ENCODE measurements at regions not wholly inside any gene's neighbourhood (a gene's known extent, or its start where the extent isn't known, plus 50 kb on each side); places are given as distances from the start of the nearest gene placed in this dataset.
A peak's percentile ranks its signal among the peaks of the same experiment; 100 is the strongest.

DNA sequence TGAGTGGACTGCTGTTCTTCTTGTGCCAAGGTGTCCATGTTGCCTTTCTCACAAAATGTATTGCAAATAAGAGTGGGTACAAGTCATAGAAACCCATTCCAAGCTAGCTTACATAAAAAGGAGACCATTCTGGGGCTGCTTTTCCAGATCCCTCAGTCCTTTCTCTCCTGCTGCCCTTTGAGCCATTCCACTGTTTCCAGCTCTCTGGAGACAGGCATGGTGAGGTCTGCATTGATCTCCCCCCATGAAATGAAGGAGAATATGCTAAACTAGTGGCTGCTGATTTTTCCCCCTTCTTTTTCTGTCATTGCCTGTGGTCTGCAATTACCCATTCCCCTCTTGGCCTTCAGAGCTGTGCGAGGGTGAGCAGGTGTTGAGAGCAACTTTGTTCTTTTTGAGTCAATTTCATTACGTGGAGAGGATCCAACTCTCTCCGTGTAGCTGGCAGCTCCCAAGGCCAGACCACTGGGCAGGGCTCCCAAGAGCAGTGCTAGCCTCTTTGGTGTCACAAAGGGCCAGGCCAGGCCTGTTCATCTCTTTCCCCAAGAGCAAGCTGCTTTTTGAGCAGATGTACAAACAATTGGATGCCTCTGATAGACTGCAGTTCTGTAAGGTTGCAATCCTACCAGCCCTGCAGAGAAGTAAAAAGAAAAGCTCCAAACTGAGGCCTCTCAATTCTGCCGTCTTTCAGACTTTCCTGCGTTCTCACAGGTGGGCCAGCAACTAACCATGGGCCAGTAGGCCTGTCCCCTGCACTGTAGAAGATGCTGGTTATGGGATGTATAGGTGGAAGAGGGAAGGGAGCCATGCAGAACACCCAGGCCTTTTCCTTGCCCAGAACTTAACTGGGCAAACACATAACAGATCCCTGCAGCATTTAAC, 96.1 kb upstream of the ARMC2 start:
- DNase-seq, result peak; percentile 5

DNA sequence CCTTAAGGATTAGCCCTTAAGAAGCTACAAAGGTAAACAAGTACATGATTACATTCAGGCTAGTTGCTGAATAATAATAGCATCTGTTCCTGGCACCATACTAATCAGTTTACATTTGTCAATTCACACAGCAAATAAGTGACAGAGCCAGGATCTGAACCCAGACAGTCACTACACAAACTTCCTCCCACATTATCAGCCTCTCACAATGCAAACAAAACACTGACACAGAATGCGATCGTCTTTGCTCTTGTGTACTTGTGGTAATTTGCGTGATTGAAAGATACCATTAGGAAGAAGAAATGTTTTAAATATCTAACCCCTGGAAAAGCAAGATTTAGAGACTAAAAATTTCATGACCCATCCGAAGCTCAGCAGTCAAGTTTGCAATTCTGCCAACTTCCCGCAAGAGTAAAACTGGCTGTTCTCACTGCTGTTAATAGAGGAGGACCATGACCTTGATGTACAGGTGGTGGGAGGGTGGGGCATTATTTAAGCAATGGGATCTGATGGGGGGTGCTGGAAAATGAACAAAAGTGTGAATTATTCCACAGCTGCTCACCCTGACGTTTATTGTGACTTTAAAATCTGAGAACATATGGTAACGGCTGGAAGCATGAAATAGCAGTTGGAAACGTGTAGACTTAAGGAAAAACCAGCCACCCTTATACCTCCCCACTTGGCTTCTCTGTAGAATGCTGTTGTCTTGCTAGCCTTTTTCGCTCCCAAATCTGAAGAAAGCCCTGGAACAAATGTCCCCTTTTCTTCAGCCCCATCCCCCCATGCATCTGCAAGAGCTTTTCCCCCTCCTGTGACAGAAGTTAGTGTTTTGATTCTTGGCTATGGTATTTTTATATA, 95.3 kb upstream of the ARMC2 start:
- DNase-seq, result peak; percentile 4

DNA sequence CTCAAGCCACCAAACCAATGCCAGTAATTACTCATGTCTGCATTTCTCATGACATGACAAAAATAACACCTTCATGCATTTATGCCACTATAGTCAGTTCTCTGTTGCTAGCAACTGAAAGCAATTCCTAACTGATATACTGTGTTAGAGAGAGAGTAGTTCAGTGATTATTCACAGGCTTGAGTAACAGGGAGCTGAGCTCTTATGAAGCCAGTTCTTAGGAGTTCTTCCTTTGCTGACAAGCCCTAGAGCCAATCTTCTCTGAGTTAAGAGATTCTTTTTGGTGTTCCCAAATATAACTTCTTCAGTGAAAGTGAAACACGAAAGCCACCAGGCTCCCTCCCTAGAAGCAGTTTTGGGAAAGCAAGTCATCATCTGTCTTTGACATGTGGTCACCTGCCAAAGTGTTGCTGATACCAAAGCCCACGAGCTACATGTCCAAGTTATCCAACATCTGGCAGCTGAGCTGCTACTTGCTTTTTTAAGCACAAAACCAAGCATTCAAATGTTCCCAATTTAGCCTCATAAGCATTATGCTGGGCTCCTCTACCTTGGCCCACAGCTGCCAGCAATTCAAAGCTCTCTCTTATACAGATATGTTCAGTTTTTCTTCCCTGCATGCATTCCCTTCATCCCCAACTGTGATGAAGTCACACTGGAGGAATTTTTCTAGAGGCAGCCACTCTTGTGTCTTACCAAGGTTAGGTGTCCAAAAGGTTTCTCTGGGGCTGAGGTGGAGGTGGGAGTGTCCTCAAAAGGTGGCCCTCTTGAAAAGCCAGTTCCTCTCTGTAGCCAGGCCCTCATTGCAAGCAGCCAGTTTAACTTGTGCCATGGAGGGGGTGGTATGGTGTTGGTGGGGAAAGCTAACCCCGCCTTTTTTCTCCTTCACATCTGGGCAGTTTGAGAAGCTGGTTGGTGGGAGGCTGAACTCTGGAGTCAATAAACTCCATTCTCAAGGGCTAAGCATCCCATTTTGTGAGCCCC, 92.7 kb upstream of the ARMC2 start:
- no peak for DNase-seq

DNA sequence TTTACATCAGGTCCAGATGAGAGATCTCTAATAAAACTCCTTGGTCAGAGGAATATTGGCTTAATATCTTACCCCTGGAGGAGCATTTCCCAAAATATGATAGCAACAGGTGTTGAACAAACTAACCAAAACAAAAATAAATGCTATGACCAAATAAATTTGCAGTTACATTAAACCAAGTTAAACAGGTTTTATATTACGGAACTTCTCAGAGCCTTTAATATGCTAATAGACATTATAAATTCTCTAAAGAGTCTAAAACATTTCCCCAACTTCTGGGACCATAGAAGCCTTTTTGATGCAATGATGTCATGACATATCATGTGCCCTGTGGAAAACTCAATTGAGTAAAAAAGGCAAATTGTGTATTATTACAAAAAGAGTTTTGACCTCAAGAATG, 90.9 kb upstream of the ARMC2 start:
- no peak for DNase-seq

DNA sequence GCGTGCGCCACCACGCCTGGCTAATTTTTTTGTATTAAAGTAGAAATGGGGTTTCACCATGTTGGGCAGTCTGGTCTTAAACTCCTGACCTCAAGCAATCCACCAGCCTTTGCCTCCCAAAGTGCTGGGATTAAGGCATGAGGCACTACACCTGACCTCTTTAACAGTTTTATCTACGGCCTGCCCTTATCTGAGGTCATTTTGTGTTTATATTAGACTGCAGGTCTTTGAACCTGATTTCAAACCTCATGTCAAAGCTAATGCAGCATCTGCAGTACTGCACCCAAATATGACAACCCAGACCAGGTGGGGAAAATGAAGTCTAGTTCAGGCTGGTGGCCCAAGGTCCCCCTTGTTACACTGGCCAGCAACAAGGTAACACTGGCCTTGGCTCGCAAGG, 89.3 kb upstream of the ARMC2 start:
- peak; percentile 17 for DNase-seq

DNA sequence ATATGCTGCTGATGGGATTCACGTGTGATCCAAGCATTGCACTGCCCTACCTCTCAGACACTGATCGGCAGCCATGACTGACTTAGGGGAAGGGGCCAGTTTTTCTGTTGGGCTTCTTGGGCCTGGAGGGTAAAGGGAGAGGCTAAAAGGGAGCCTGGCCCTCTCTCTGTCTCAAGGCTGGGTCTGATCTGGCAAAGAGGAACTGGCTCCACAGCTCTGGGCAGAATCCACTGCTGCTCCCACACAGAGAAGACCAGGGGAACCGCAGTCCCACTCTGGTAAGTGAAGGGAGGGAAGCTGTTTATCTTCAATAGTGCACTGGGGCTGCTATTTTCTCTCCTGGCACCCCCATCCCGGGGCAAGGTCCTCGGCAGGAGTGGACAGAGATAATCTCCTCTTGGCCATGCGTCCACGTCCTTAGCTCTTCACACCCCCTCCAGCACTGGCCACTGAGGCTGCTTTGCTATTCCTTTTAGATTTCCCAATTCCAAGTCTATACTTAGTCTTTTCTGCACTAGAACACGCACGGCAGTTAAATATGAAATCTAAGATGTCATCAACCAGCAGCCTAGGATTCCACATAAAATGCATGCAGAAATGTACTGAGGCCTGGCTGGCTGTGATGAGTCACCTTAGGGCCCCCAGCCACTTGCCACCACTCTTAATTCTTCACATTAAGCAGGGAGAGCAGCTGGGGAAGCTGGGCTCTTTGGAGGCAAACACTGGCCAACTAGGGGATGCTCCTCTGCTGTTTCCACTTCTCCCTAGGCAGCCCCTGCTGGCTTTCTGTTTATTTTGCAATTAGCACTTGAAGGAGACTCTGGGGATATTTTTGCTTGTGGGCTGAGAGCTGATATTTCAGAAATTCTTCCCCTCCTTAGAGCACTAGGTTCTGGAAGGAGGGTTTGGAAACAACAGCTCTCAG, 87.8 kb upstream of the ARMC2 start:
- DNase-seq, result no peak

DNA sequence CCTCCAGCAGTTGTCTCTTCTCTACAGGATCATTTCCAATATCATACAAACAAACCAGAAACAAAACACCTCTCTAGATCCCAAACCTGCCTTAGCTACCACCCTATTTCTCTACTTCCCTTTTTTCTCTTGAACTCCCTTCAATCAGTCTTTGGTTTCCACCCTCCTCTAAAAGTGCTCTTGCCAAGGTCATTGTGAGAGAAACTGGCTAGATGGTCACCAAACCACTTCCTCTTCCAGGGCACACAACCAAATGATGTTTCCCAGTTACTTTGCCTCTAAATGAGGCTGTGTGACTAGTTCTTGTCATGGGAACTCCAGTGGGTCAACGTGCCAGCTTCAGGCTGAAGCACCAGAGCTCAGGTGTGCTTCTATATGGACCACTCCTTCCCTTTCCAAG, 85.8 kb upstream of the ARMC2 start:
- DNase-seq, result no peak

DNA sequence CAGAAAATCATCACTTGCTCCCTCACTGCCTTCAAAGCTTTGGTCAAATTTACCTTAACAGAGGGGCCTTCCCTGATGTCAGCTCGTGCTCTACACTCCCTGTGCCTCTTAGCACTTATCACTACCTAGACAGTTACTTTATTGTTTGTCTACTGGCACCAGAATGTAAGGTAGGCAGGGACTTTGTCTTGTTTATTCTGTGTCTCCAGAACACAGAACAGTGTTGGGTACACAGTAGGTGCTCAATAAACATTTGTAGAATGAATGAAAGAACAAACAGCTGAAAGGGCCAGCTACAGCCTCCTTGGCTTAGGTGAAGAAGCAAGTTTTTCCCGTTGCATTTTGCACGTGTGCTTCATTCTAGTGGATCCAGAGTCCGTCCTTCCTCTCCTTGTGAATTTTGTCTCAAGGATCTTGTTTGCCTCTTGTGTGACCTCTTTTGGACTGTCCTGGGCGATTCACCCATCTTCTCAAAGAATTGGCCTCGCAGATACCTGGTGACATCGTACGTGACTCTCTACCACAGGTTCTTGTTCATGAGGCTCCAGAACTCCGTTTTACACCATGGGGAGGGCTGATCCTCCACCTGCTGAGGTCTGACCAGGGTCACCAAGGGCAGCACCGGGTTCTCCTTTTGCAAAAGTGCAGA, 84.2 kb upstream of the ARMC2 start:
- no peak for DNase-seq

DNA sequence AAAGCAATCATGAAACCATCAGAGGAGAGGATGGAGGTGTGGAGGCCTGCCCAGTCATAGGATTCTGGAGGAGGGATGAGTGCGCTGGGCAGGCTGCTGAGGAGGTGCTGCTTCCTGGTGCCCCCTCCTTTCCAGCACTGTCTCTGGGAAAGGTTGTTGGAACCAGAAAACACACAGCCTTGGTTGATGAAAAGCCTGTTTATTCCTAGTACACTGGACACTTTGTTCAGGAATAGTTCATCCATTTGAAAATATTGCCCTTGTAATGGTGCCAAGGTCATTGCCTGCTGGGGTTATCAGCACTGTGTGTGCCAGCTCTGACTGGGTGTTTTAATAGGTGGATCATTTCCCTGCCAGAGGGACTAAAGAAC, 83.7 kb upstream of the ARMC2 start:
- DNase-seq, result no peak

DNA sequence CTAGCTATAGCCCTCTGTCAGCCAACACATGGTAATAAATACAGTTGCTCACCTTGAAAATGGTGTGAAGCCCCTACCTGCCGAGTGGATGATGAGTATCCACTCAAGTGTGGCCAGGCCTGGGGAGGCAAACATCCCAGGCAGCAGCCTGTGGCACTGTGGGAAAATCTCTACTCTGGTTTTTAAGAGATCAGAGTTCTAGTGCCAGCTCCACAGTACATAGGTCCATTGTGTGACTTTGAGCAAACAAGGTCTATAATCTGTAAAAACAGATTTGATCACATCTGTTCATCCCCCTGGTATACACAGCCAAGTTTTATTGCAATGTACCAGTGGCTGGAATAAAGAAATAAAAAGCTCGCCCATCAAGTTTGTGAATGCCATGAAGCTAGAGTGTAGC, 82.7 kb upstream of the ARMC2 start:
- no peak for DNase-seq

DNA sequence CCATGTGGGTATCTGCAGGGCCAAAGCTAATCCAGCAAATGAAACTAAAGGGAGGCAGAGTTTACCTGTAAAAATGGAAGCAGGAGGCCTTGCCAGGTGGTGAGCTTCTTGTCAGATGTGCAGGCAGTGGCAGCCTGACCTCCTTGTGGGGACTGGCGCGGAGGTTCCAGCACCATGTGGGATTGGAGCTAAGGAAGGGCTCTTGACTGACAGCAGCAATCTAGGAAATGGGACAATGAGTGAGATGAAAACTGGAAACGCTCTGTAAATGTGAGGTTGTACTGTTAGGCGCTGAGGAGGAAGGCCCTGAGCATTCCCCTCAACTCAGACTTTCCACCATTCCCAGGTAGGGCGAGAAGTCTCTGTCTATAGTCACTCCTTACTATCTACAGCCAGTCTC, 81.8 kb upstream of the ARMC2 start:
- no peak for DNase-seq

DNA sequence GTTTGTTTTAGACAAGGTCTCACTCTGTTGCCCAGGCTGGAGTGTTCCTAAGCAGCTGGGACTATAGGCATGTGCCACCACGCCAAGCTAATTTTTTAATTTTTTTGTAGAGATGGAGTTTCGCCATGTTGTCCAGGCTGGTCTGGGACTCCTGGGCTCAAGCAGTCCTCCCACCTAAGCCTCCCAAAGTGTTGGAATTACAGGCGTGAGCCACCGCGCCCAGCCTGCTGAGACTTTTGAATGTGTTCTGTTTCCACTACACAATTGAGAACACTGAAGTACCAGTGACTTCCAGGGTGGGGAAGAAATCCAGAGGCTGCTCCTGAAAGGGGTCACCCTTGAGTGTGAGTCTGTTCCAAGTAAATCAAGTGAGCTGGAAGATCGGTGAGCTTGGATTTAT, 81.3 kb upstream of the ARMC2 start:
- no peak for DNase-seq

DNA sequence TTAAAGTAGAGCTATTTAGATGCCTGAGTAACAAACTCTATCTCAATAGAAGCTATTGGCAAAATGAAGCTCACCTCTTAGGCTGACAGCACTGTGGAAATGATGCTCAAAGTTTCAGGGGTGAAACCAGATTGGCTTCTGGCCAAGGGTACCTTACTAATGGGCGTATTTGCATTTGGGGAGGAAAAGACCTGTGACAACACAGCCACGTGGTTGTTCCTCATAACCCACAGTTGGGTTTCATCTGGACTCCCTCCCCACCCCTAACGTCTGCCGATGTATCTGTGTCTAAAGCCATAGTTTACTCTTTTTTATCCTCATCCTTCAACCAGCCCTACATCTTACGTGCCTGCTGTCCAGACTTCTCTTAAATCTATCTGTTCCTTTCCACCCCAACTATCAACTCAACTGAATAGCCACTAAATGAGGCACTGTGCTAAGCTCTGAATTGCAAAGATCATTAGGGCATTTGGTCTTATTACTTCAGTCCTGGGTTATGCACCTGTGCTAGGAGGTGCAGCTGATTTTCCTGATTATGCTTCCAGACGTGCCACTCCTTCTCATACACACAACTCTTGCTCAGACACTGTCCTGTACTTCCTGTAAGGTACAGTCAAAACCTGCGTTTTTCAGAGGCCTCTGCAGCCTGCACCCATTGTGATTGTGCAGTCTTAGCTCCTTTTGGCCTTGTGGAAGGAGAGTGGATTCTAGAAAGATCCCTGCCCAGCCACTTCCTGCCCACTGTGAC, 80.6 kb upstream of the ARMC2 start:
- no peak for DNase-seq

DNA sequence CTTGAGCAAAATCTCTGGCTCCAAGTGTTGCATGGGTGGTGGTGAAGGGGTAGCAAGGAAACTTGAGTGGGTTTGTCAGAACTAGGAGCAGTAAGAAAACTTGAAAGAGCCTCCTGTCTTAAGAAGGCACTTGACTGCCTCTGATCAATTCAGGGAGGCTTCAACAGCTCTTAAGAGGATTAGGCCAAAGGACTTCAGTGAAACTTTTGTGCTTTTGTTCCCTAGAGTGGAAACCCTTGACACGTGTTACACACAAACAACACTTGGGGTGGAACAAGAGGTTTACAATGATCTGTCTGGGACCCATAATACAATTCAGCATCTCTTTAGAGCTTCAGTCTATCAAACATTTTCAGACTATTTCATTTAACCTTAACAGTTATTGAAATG, 80.1 kb upstream of the ARMC2 start:
- DNase-seq, result no peak

DNA sequence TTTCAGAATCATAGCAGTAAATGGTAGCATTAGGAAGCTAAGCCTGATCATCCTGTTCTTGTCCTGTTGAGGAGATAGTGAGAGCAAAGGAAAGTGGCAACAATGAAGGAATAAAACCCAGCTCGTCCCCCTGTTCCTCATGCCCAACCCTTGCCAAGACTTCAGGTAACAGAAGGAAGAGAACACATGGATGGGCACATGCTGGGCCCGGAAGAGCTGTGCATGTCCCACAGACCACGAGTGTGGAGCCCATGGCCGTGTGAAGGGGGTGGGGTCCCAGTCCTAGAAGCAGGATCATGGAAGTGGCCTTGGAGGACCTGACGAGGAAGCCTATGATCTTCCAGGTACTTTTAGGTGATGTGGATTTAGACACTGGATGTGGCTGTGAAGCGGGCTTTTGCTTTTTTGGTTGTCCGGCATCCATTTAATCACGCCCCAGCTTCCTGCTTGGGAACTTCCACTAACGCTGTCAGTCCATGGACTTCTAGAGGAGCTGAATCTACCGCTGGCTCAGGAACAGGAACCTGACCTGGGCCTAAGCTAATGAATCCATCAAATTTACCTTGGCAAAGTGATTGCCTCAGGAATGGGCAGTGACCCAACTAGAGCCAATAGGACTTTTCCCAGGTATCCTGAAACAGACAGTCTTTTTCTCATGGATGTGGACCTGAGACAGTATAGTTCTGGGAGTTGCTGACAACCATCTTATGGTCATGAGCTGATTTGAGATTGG, 79.3 kb upstream of the ARMC2 start:
- DNase-seq, result no peak

DNA sequence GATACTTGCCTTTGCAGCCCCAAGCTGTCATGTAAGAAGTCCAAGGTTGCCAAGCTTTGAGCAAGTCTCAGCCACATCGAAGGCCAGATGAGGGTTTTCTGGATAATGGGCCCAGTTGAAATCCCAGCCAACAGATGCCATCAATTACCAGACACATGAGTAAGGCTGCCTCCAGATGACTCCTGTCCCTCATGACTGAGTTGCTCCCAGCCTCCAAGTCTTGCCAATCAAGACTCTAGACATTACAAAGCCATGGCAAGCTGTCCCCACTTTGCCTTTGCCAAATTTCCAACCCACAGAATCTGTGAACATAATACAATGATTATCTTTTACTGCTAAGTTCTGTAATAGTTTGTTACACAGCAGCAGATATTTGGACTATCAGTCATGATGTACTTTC, 76.8 kb upstream of the ARMC2 start:
- no peak for DNase-seq

DNA sequence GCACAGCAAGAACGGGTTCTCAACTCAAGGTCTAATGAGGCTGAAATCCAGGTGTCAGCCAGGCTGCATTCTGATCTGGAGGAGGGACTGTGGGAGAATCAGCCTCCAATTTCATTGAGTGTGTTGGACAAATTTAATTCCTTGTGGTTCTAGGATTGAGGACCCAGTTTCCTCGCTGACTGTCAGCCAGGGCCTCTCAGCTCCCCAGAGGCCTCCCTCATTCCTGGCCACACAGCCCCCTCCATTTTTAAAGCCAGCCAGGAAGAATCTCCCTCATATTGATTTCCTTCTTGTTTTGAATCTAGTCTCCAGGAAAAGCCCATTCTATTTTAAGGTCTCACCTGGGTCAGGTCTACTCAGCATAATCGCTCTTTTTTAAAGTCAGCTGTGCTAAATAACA, 73.7 kb upstream of the ARMC2 start:
- DNase-seq, result no peak

DNA sequence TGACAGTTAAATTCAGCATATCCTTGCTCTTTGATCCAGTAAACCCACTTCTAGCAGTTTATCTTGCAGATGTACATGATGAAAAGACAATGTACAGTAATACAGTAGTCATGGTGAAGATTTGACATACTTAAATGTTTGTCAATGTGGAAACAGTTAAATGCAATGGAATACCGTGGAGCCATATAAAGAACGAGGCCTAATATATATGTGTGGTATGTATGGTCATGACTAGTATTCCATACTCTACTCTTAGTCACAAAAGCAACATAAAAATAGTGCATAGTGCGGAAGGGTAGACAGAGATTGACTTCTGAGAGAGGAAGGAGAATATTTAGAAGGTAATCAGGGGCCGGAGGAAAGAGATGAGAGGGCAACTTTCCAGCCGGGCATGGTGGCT, 70.7 kb upstream of the ARMC2 start:
- no peak for DNase-seq

DNA sequence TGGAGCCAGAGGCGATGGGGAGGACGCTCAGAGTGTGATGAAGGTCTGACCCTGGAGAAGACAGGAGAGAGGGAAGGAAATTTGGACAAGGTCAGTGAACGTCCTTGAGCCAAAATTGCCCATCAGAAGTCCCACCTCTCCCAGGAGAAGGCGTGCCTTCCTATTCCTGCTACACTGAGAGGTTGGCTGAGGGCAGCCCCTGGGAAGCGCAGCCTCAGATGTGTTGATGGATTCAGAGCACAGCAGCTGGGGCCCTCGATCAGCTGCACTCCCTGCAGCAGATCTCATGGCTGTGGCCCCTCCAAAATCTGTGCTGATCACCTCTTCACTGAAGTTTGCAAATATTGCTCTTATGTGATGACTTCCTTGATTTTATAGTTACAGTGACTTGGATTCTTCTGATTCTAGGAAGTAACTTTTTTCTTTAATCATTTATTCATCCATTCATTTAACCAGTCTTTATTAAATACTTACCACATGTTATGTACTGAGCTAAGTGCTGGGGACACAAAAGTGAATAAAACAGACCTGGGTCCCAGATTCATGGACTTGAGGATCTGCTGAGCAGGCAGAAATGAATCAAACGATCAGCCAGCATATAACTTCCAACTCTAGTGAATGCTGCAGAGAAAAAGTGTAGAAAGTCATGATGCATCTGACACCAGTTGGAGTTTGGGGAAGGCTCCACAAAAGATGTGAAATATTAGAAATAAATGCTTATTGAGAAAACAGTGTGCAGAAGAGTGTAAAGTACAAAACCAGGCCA, 69.6 kb upstream of the ARMC2 start:
- no peak for DNase-seq
